ENCODE measurements at regions not wholly inside any gene's neighbourhood (a gene's known extent, or its start where the extent isn't known, plus 50 kb on each side); places are given as distances from the start of the nearest gene placed in this dataset.

GRCh38 chr13:97077341-97077740, 83.1 kb upstream of the OXGR1 start:
- intact Hi-C loops (cut with micrococcal nuclease): no loop called here
- ATAC-seq (no peak), DNase-seq (ENCODE audit: low read depth, low spot score) (no peak)
- no peak overlapping the region for H2AFZ ChIP-seq (ENCODE audit: low read depth, low read length, poor library complexity, severe bottlenecking)
- no peak overlapping the region for H3K4me3 ChIP-seq (replicated peaks in 1 of 2; ENCODE audit: low read depth in 1 of 2, low read length in 2 of 2)
- H3K9me3 ChIP-seq (ENCODE audit: control insufficient read depth in 1 of 2, insufficient read depth in 1 of 2, low read depth in 1 of 2, low read length in 2 of 2): peaks cover 0 to 10% of the 10 kb centered on the region in 2 experiments; a peak in 1 of 4 replicates
- H3K9me2 ChIP-seq (ENCODE audit: insufficient read depth): no peaks in the 10 kb centered on the region
- H3K9ac ChIP-seq (ENCODE audit: low read length): no peak overlapping the region
- no peaks in the 10 kb centered on the region for H3K27me3 ChIP-seq (ENCODE audit: insufficient read depth, low read length)
- CTCF ChIA-PET: no interaction called here
- no peaks in the 10 kb centered on the region for H3K4me1 ChIP-seq (ENCODE audit: control insufficient read depth in 1 of 2, insufficient read depth in 2 of 2, low read length in 2 of 2)
- no peaks in the 10 kb centered on the region for H4K20me1 ChIP-seq (ENCODE audit: insufficient read depth)
- BruUV-seq (replicated peaks): no TSS peak
- RAD21 ChIA-PET (ENCODE audit: low non-redundant PET in 1 of 2, low total read pairs in 2 of 2, uncharacterized antibody in 2 of 2, unreplicated experiment in 2 of 2): no interaction called here
- H3K27ac ChIP-seq (ENCODE audit: low read depth, low read length): no peak overlapping the region
- no peaks in the 10 kb centered on the region for H3K79me2 ChIP-seq (ENCODE audit: insufficient read depth, low read length)
- H3K4me2 ChIP-seq (ENCODE audit: low read length): no peak overlapping the region
- no peaks in the 10 kb centered on the region for H3K36me3 ChIP-seq (ENCODE audit: control insufficient read depth in 1 of 2, insufficient read depth in 2 of 2, low read length in 2 of 2)
- POLR2A ChIA-PET: no interaction called here
- no peak for TF ChIP-seq ZFX (IDR thresholded peaks at IDR 0.05)
- no peak for TF ChIP-seq EZH2 (IDR thresholded peaks at IDR 0.05)
- no peak for TF ChIP-seq JUND (IDR thresholded peaks at IDR 0.05)
- TF ChIP-seq ZBTB33 (IDR thresholded peaks at IDR 0.05; ENCODE audit: extremely low read depth, insufficient replicate concordance, low read length): no peak
- TF ChIP-seq TCF7L2 (IDR thresholded peaks at IDR 0.05; ENCODE audit: borderline replicate concordance, extremely low read depth, insufficient read depth, insufficient read length): no peak
- no peak for TF ChIP-seq YY1 (IDR thresholded peaks at IDR 0.05; ENCODE audit: extremely low read depth, insufficient replicate concordance, low read depth, low read length)
- TF ChIP-seq CTCF (IDR thresholded peaks at IDR 0.05 in 2 of 3, conservative IDR thresholded peaks at IDR 0.05 in 1 of 3; ENCODE audit: borderline replicate concordance in 1 of 3, insufficient read depth in 1 of 3, low read depth in 2 of 3, low read length in 2 of 3): no peak
- no peak for TF ChIP-seq ZNF274 (IDR thresholded peaks at IDR 0.05; ENCODE audit: low read depth, low read length)
- TF ChIP-seq EZH2phosphoT487 (IDR thresholded peaks at IDR 0.05; ENCODE audit: borderline replicate concordance): no peak
- TF ChIP-seq ATF3 (IDR thresholded peaks at IDR 0.05): no peak
- TF ChIP-seq SIN3A (IDR thresholded peaks at IDR 0.05; ENCODE audit: low read depth): no peak
- TF ChIP-seq EGR1 (IDR thresholded peaks at IDR 0.05; ENCODE audit: low read depth): no peak
- TF ChIP-seq RAD21 (IDR thresholded peaks at IDR 0.05; ENCODE audit: low read depth): no peak
- TF ChIP-seq ELF1 (IDR thresholded peaks at IDR 0.05; ENCODE audit: borderline replicate concordance, low read depth): no peak
- no peak for TF ChIP-seq FOSL1 (IDR thresholded peaks at IDR 0.05; ENCODE audit: low read depth)
- no peak for TF ChIP-seq CEBPB (IDR thresholded peaks at IDR 0.05; ENCODE audit: low read depth)
- TF ChIP-seq POLR2A (IDR thresholded peaks at IDR 0.05; ENCODE audit: borderline replicate concordance, extremely low read depth, insufficient read depth, insufficient read length): no peak
- TF ChIP-seq MAX (IDR thresholded peaks at IDR 0.05): no peak
- no peak for TF ChIP-seq REST (IDR thresholded peaks at IDR 0.05; ENCODE audit: low read depth)
